ENCODE measurements at regions not wholly inside any gene's neighbourhood (a gene's known extent, or its start where the extent isn't known, plus 50 kb on each side); places are given as distances from the start of the nearest gene placed in this dataset.
A peak's percentile ranks its signal among the peaks of the same experiment; 100 is the strongest.
"Not testable (repeated sequence)": the region's sequence is repeated elsewhere in the genome, so short reads cannot be mapped to it uniquely, and the experiment has no call there.

DNA sequence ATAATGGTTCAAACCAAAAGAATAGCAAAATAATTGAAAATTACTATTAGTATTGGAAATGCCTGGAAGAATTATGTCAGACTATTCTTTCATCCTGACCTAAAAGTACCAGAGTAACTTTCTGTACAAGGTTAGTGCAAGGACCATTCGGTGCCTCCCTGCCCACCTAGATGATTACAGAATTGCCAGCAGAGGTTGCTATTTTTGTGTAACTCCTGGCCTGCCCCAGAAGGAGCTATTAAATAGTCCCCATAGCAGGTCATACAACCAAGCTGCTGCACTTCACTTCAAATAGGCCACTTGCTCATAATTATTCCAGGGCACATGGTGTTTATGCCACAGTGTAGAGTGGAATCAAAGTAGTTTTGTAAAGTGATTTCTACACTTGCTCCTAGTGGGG is 831.1 kb upstream of the PABPC4L start:
- DNase-seq (ENCODE audit: low spot score) = no peak

DNA sequence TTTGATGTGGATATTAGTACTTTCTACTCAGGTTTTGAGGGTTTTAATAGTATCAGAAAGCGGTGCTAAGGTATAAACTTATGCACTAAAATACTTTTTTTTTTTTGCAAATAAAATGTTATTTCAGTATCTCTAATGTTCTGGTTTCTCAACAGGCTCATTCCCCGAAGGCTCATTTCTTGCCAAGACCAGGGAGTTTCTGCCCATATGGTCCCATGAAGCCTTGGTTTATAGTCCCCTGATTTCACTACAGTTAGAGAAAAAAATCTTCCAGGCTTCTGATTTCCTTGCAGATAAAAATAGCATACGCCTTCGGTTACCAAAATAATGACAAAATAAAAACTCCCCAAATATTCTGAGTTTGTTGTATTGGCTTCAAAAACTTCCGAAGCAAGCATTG is 814.2 kb upstream of the PABPC4L start:
- no peak for DNase-seq (ENCODE audit: low spot score)

DNA sequence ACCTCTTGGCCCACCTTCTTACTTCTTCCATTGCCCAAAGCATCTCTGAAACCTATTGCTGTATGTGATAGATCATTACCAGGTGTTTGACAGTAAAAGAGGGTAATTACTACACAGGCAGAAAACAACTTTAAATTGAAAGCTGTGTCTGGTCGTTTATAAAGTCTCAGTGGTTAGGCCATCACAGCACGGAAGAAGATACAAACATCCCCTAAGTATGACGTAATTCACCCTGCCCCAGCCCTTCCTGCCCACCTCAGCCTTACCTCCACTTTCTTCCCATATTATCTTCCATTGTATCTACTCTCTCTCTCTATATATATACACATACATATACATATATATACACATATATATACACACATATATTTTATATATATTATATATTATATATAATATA is 805.8 kb upstream of the PABPC4L start:
- DNase-seq (ENCODE audit: low spot score) = no peak

DNA sequence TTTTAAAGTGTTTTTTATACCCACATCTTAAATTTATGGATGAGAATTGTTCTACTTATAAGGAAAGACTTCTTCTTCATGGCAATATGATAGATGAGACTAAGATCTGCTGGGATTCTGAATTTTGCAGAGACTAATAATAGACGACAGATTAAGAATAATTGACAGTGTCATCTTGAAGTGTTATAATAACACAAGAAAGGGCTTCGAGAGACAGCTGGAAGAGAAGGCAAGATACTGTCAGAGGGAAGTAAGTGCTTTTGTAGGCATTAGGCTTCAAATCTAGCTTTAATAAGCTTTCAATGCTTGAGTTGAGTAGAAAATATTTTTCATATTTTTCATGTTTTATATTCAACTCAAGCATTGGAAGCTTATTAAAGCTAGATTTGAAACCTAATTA is 797.6 kb upstream of the PABPC4L start:
- DNase-seq (ENCODE audit: low spot score) = no peak

DNA sequence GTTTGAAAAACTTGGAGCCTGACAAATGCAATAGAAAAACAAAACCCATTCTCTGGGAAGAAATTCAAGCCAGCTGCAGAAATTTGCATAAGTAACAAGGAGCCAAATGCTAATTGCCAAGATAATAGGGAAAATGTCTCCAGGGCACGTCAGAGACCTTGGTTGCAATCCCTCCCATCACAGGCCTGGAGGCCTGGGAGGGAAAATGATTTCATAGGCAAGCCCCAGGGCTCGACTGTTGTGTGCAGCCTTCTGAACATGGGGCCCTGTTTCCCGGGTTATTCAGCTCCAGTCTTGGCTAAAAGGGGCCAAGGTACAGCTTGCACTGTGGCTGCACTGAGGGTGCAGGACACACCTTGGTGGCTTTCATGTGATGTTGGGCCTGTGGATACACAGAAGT is 760.4 kb upstream of the PABPC4L start:
- no peak for DNase-seq (ENCODE audit: low spot score)

DNA sequence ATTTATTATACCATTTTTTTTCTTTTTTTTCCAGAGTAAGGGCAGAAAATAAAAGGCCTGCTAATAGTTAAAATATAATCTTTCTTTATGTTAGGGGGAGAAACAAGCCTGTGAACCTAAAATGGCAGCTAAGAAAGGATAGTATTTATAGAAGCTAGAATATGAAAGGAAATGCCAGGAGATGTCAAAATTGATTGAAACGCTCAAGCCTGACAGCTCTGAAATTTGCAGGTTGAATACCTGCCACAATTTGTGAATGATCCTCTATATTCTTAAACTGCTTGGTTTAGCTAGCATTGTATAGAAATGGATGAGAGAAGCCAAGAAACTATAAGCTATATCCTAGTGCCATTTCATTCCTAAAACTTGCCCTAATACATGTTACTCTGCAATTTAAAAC is 757.3 kb upstream of the PABPC4L start:
- no peak for DNase-seq (ENCODE audit: low spot score)

DNA sequence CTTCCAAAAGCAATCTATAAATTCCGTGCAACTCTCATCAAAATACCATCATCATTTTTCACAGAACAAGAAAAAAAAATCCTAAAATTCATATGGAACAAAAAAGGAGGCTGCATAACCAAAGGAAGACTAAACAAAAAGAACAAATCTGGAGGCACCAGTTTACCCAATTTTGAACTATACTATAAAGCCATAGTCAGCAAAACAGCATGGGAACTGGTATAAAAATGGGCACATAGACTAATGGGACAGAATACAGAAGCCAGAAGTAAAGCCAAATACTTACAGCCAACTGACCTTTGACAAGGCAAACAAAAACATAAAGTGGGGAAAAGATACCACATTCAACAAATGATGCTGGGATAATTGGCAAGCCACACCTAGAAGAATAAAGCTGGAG is 753.5 kb upstream of the PABPC4L start:
- no peak for DNase-seq (ENCODE audit: low spot score)

DNA sequence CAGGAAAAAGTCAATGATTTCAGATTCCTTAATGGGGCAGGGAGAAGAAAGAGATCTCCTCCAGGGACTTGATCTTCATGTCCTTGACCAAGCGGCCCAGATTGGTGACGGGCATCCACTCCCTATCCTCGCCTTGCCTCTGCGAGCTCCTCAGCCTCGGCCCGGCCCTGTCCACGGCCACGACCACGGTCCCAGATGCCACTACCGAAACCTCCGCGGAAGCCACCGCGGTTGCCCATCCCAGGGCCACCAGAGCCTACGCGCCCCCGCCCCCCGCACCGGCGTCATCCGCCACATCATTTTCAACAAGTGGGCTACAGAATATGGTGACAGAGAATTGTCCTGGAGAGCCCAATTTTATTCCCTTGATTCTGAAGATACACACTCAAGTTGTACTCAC is 751.2 kb upstream of the PABPC4L start:
- DNase-seq (ENCODE audit: low spot score) = no peak

DNA sequence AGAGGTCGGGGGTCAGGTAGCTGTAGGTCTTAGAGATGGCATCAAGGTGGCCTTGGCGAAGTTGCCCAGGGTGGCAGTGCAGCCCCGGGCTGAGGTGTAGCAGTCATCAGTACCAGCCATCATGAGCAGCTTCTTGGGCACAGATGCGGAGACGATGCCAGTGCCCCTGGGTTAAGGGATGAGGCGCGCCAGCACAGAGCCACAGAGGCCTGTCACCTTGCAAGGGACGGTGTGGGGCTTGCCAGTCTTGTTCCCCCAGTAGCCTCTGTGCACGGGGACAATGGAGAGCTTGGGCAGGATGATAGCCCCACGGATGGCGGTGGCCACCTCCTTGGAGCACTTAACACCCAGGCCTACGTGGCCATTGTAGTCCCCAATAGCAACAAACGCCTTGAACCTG is 750.7 kb upstream of the PABPC4L start:
- no peak for DNase-seq (ENCODE audit: low spot score)

DNA sequence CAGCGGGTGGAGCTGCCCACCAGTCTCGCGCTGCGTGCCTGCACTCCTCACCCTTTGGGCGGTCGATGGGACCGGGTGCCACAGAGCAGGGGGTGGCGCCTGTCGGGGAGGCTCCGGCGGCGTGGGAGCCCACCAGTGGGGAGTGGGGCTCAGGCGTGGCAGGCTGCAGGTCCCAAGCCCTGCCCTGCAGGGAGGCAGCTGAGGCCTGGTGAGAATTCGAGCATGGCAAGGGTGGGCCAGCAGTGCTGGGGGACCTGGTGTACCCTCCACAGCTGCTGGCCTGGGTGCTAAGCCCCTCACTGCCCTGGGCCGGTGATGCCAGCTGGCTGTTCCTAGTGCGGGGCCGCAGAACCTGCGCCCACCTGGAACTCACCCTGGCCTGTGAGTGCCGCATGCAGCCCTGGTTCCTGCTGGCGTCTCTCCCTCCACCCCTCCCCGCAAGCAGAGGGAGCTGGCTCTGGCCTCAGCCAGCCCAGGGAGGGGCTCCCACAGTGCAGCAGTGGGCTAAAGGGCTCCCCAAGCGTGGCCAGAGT is 746.6 kb upstream of the PABPC4L start:
- DNase-seq (ENCODE audit: low spot score) = no peak

DNA sequence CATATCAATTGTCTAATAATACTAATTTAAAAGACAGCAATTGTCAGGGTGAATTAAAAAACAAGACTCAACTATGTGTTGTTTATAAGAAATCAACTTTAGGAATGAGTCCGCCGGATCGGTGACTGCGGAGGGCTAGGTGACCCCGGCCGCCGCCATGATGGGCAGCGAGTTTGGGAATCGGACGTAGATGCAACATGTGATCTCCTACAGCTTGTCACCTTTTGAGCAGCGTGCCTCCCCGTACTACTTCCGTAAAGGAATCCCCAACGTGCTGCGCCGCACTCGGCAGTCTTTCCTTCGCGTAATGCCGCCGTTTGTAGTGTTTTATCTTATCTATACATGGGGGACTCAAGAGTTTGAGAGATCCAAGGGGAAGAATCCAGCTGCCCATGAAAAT is 742.5 kb upstream of the PABPC4L start:
- no peak for DNase-seq (ENCODE audit: low spot score)

DNA sequence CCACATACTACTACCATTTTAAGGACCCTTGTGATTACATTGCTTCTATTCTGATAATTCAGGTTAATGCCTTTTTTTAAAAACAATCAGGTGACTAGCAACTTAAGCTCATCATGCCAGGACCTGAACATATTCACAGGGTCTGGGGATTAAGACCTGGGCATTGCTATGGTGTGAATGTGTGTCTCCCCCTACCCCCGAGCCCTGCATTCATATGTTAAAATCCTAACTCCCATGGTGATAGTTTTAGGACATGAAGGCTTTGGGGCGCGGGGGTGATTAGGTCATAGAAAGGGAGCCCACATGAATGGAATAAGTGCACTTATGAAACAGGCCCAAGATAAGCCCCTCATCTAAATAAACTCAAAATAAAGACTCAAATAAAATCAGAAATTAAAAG is 734.4 kb upstream of the PABPC4L start:
- DNase-seq (ENCODE audit: low spot score) = no peak

DNA sequence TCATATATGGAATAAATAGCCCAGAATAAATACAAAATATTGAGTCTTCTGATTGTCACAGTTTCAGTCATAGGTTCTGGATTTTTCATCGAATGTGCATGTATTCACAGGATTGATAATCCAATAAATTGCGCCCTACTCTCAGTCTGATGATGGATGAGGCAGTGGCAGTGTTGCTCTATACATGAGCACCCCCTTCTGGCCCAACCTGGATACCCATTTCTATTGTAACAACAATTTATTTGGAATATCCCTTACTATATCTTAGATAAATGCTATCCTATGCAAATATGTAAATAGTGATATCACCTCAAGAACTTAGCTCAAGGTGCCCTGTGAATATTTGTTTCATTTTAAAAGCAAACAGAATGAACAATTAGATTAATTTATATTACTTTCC is 733.7 kb upstream of the PABPC4L start:
- DNase-seq (ENCODE audit: low spot score) = peak; percentile 5

DNA sequence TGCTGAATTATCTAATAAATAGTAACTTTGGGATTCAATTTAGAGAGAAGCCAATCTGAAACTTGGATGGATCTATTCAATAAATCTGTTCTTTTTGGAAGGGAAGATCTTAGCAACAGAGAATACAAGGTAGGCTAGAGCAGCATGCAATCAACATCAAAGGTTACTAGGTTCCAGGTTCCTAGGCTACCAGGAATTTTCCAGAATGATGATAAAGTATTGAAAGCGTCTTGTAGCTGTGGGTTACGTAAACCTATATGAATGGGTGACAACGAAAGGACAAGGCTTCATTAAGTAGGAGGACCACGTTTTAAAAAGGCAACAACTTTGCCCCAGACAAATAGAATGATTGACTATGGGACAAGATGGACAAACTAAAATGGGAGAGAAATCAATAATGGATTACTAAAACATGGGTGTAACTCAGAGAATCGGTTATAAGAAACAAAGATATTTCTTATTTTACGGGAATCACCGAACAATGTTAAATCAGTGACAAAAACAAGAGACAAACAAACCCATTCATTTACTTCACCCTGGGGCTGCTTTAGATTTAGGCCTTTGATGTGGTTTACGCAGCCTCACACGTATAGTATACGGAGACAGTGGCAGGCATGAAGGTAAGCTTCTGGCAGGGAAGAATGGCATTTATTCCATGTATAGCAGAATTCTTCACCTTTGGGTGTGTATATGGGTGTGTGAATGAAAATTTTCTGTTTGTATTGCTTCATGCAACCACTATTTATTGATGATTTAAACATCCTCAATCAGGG is 732.6 kb upstream of the PABPC4L start:
- no peak for DNase-seq (ENCODE audit: low spot score)

DNA sequence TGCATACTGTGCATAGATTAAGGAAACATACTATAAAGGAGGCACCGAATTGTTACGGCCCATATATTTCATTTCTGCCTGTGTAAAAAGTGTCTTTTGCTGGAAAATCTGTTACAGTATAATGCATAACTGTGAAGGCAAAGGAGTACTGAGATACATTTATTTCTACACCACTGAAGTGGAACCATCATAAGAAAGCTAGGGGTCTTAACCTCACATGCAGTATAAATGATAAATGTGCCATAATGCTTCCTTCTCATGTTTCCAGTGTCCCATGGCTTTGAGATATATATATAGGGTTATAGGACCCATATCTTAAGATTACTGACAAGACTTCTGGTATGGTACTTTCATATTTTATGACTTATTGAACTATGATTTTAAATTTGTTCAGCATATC is 713.8 kb upstream of the PABPC4L start:
- no peak for DNase-seq (ENCODE audit: low spot score)

DNA sequence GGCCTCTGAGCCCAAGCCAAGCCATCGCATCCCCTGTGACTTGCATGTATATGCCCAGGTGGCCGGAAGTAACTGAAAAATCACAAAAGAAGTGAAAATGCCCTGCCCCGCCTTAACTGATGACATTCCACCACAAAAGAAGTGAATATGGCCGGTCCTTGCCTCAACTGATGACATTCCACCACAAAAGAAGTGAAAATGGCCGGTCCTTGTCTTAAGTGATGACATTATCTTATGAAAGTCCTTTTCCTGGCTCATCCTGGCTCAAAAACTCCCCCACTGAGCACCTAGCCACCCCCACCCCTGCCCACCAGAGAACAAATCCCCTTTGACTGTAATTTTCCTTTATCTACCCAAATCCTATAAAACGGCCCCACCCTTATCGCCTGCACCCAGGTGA is 712.7 kb upstream of the PABPC4L start:
- DNase-seq (ENCODE audit: low spot score) = not testable (repeated sequence)

DNA sequence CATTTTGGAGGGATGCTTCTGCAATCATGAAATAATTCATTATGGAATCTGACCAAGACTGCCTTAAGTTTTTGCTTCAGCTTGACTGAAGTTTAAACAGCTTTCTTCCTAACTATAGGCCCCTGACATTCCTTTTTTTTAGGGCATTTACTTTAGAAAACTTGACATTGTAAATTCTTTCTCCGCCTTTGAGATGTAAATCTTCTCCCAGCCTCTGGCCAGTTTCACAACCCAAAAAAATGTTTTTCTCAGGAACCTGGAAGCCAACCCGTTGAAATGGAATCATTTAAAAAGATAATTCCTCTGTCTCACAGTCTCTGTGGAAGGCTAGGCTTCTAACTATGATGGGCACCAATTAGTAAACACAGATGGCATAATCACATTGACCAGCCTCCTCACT is 710.4 kb upstream of the PABPC4L start:
- DNase-seq (ENCODE audit: low spot score) = no peak

DNA sequence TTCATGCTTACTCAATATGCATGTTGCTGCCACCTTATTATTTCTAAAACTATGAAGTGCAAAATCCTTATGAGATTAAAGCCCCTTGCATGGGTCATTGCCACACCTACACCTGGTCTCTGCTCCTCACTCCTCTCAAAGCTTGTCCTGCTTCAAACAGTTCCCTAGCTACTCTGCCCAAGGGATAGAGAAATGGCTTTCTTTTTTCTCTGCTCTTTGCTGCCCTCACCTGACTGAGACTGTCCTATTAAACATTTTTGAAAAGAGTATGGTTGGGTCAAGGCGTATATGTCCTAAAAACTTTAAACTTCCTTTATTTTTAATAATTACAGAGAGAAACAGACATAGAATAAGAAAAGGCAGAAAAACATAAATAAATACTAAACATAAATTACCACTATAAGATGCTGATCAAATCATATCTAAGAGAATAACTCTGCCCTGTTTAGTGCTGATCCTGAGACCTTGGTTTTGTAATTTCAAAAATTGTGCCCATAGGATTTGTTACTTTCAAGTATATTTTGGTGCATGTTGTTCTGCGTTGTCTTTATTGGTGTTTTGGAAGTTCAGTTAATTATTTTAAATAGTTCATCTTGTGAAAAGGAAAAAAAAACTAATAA is 704.9 kb upstream of the PABPC4L start:
- peak; percentile 5 for DNase-seq (ENCODE audit: low spot score)

DNA sequence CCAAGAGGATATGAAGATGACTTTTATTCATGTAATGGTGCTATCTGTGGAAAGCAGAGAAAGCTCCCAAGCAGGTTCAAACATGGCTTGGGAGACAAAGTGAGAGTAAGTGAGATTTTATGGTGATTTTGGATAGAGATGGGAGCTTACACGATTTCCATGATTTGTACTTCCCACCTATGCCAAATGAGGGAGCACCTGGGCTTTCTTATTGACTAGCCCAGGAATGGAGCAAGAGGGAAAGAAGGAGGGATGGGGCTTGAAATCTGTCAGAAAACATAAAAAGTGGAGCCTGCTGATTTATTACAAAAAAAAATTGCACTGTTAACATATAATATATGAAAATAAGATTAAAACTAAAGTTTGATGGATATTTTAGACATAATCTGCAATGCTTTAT is 703.5 kb upstream of the PABPC4L start:
- no peak for DNase-seq (ENCODE audit: low spot score)

DNA sequence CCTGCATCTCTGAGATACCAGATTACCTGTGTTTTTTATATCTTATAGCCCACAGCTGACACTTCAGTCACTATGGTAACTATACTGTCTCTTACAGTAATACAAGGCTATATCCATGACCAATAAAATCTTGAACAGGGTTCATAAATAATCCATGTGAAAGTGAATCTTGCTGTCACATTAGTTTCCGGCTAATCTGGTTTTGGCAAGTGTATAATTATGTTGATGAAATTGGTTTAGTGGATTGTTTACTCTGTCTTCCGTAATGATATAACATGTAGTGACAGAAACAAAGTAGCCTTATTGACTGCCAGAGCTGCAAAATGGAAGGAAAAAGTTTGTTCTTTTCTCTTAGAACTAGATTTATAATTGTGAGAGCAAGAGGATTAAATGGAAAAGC is 686.6 kb upstream of the PABPC4L start:
- DNase-seq (ENCODE audit: low spot score) = no peak

DNA sequence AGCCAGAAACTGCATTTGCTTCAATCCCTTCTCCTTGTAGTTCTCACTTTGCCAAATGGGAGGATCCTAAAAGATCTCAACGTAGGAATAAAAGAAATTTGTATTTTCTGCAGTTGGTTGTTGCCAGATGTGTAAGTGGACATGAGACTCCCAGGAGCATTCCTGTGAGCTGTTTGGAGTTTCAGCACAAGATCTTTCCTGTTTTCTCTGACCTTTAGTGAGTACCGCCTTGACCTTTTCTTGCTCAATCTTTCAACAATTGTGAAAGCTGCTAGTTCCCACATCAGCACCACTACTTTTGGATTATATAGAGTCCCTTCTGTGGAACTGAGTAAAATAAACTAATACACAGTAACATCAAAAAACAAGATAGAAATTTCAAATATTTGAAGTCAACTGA is 683.8 kb upstream of the PABPC4L start:
- DNase-seq (ENCODE audit: low spot score) = no peak

DNA sequence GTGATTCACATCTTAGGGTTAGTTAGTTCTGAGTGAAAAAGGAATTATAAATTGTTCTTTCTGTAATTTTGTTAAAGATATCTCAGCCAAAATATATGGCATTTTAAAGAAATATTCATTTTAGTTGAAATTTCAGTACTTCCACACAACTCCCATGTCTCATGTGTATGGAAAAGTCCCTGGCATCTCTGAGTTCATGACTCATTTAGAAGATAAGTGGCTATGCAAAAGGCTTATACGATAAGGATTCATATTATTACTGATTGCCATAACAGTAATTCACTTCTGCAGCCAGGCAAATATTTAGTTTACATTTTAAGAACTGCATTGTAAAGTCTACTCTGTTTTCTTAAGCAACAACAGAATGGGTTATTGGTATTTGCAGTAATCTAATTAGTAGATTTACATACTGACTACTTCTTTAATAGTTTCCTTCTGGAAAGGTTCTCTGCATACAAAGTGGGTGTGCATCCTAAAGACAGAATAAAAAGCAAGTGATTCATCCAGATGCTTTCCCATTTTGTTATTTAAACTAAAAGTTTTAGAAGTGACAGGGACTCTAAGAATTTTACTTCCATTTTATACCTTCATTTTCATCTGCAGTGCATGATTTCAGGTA is 682.4 kb upstream of the PABPC4L start:
- DNase-seq (ENCODE audit: low spot score) = no peak

DNA sequence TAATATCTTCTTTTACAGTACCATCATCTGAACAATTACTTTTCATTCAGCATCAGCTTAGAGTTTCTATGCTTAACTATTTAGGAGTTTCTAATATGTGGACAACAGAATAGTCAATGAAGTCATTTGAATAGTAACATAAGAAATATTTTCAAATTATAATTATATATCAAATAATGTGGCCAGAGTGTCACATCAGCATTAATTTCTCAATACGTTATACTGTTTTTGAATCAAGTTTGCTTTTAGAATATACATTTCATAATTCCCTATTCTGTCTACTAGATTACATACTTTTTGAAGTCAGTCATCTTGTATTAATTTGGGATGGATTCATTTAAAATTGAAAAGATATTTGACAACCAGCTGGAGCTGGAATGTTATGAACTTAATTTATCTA is 677.4 kb upstream of the PABPC4L start:
- DNase-seq (ENCODE audit: low spot score) = no peak

Measured in AG08396 (cell line).